MM.1S (cell line): ENCODE measurements at regions not wholly inside any gene's neighbourhood (a gene's known extent, or its start where the extent isn't known, plus 50 kb on each side); places are given as distances from the start of the nearest gene placed in this dataset.
"Not testable (repeated sequence)": the region's sequence is repeated elsewhere in the genome, so short reads cannot be mapped to it uniquely, and the experiment has no call there.

Experiments
- DNase-seq: peaks from one replicate; pipeline ENCODE4 v3.0.0-alpha.2; 2015
- H2AFZ ChIP-seq: fragments of 300-600 bp; sonication (generic); 2 replicates; pipeline ENCODE4 v1.6.0; 2016; ENCODE audit warnings: antibody characterized with exemption, low read length
- H3F3A ChIP-seq: fragments of 300-600 bp; sonication (generic); 2 replicates; pipeline ENCODE4 v1.6.1; 2016; ENCODE audit warnings: mild to moderate bottlenecking, antibody characterized with exemption, low read length, moderate library complexity, mixed read lengths; ENCODE audit not compliant: insufficient read depth
- H3K27ac ChIP-seq: fragments of 300-600 bp; sonication (generic); 2 replicates; pipeline ENCODE4 v1.5.1; 2016; ENCODE audit warnings: mild to moderate bottlenecking, low read length
- H3K27me3 ChIP-seq: fragments of 300-600 bp; sonication (generic); replicated peaks from 2 replicates; pipeline ENCODE4 v1.6.0; 2016; ENCODE audit warnings: low read length; ENCODE audit not compliant: insufficient read depth
- H3K36me3 ChIP-seq: fragments of 300-600 bp; sonication (generic); replicated peaks from 2 replicates; pipeline ENCODE4 v1.6.1; 2016; ENCODE audit warnings: mild to moderate bottlenecking, low read length, mixed read lengths; ENCODE audit not compliant: insufficient read depth
- H3K4me1 ChIP-seq: fragments of 300-600 bp; sonication (generic); 2 replicates; pipeline ENCODE4 v1.6.1; 2016; ENCODE audit warnings: low read length, mixed read lengths
- H3K4me2 ChIP-seq: fragments of 300-600 bp; sonication (generic); 2 replicates; pipeline ENCODE4 v1.6.0; 2016; ENCODE audit warnings: low read depth, low read length
- H3K4me3 ChIP-seq: fragments of 300-600 bp; sonication (generic); 2 replicates; pipeline ENCODE4 v1.5.1; 2016; ENCODE audit warnings: low read length, mixed read lengths
- H3K79me2 ChIP-seq: fragments of 300-600 bp; sonication (generic); 2 replicates; pipeline ENCODE4 v1.6.1; 2016; ENCODE audit warnings: mixed run types, low read length, mixed read lengths
- H3K9ac ChIP-seq: fragments of 300-600 bp; sonication (generic); 2 replicates; pipeline ENCODE4 v1.6.1; 2016; ENCODE audit warnings: low read length, mixed read lengths
- H3K9me2 ChIP-seq: fragments of 300-600 bp; sonication (generic); replicated peaks from 2 replicates; pipeline ENCODE4 v1.6.1; 2016; ENCODE audit warnings: mild to moderate bottlenecking, low read length, mixed read lengths; ENCODE audit not compliant: insufficient read depth
- H3K9me3 ChIP-seq: fragments of 300-600 bp; sonication (generic); replicated peaks from 2 replicates; pipeline ENCODE4 v1.6.1; 2016; ENCODE audit warnings: mild to moderate bottlenecking, low read length, mixed read lengths; ENCODE audit not compliant: insufficient read depth
- H4K20me1 ChIP-seq: fragments of 300-600 bp; sonication (generic); 2 replicates; pipeline ENCODE4 v1.6.1; 2016; ENCODE audit warnings: mild to moderate bottlenecking, low read length, moderate library complexity, mixed read lengths; ENCODE audit not compliant: insufficient read depth
- CTCF ChIP-seq: fragments of 300-600 bp; sonication (generic); IDR thresholded peaks from 2 replicates; pipeline ENCODE4 v1.5.1; 2016; ENCODE audit warnings: antibody characterized with exemption, low read length, mixed read lengths
- EZH2 ChIP-seq: fragments of 300-600 bp; sonication (generic); optimal IDR thresholded peaks from 2 replicates; pipeline ENCODE3; 2017; ENCODE audit warnings: low read depth, mild to moderate bottlenecking, antibody characterized with exemption, low read length, mixed read lengths
- EZH2phosphoT487 ChIP-seq: fragments of 300-600 bp; sonication (generic); IDR thresholded peaks from 2 replicates; pipeline ENCODE4 v1.6.1; 2018; ENCODE audit warnings: antibody characterized with exemption, low read length

- peak overlapping the region; percentile 93 for H3K27ac ChIP-seq
- TF ChIP-seq EZH2 (no peak), EZH2phosphoT487 (no peak), CTCF (no peak)
- peak overlapping the region; percentile 79 for H3K4me2 ChIP-seq
- peaks cover 20% of the 10 kb centered on the region for H3F3A ChIP-seq
- no peaks in the 10 kb centered on the region for H3K36me3 ChIP-seq
- H3K4me1 ChIP-seq = peaks cover 13% of the 10 kb centered on the region
- H3K9me3 ChIP-seq = no peaks in the 10 kb centered on the region
- no peaks in the 10 kb centered on the region for H4K20me1 ChIP-seq
- H3K4me3 ChIP-seq = peak overlapping the region; percentile 43
- H3K9me2 ChIP-seq = no peaks in the 10 kb centered on the region
- H3K9ac ChIP-seq = peak overlapping the region; percentile 58
- H2AFZ ChIP-seq = peak overlapping the region; percentile 69
- DNase-seq = peak; percentile 98
- H3K27me3 ChIP-seq = no peaks in the 10 kb centered on the region
- no peaks in the 10 kb centered on the region for H3K79me2 ChIP-seq
Observed at GRCh38 chr3:153221748-153222162, 59.7 kb downstream of the RAP2B start.

- H3K9me3 ChIP-seq, H3K79me2 ChIP-seq, H3K27ac ChIP-seq, H3K4me1 ChIP-seq, H3K9me2 ChIP-seq, H4K20me1 ChIP-seq, H3K4me3 ChIP-seq, H2AFZ ChIP-seq, H3F3A ChIP-seq, H3K27me3 ChIP-seq, H3K4me2 ChIP-seq, H3K36me3 ChIP-seq, H3K9ac ChIP-seq, DNase-seq: not testable (repeated sequence)
Observed at GRCh38 chr3:153226877-153227276, 64.9 kb downstream of the RAP2B start.

- not testable (repeated sequence) for H3K4me3 ChIP-seq, H2AFZ ChIP-seq, H3K27me3 ChIP-seq, H4K20me1 ChIP-seq, H3K9me2 ChIP-seq, H3K4me2 ChIP-seq, H3K9me3 ChIP-seq, DNase-seq, H3K4me1 ChIP-seq, H3K27ac ChIP-seq, H3K9ac ChIP-seq, H3K79me2 ChIP-seq, H3K36me3 ChIP-seq, H3F3A ChIP-seq
Observed at GRCh38 chr3:153230427-153230826, 68.4 kb downstream of the RAP2B start.

- not testable (repeated sequence) for H3K36me3 ChIP-seq, H4K20me1 ChIP-seq, H3K9me2 ChIP-seq, H2AFZ ChIP-seq, H3K4me2 ChIP-seq, H3K27ac ChIP-seq, H3K4me1 ChIP-seq, H3K4me3 ChIP-seq, H3K9ac ChIP-seq, H3K79me2 ChIP-seq, DNase-seq, H3F3A ChIP-seq, H3K27me3 ChIP-seq, H3K9me3 ChIP-seq
Observed at GRCh38 chr3:153231245-153231644, 69.2 kb downstream of the RAP2B start.

GRCh38 chr3:153232050-153232752 lies 70.2 kb downstream of the RAP2B start:
- not testable (repeated sequence) for H3K9me3 ChIP-seq, H3K36me3 ChIP-seq, H2AFZ ChIP-seq, H3K9me2 ChIP-seq, H3K4me2 ChIP-seq, H3K4me1 ChIP-seq, H3K79me2 ChIP-seq, H3K9ac ChIP-seq, H3K4me3 ChIP-seq, H3K27ac ChIP-seq, H4K20me1 ChIP-seq, DNase-seq, H3F3A ChIP-seq, H3K27me3 ChIP-seq
